KG1 (cell line): ENCODE measurements at regions not wholly inside any gene's neighbourhood (a gene's known extent, or its start where the extent isn't known, plus 50 kb on each side); places are given as distances from the start of the nearest gene placed in this dataset.
"Not testable (repeated sequence)": the region's sequence is repeated elsewhere in the genome, so short reads cannot be mapped to it uniquely, and the experiment has no call there.

Experiments used
- DNase-seq: peaks from one replicate; lab custom pipeline; 2025; lab: John Stamatoyannopoulos, UW

GRCh38 chr3:145557405-145557804 is 603.6 kb downstream of the PLOD2 start:
- DNase-seq = no peak

- no peak for DNase-seq
Observed at GRCh38 chr3:145578471-145578870, 582.5 kb downstream of the PLOD2 start.

- no peak for DNase-seq
Observed at GRCh38 chr3:145581694-145582093, 579.3 kb downstream of the PLOD2 start.

- no peak for DNase-seq
Observed at GRCh38 chr3:145604851-145605250, 556.1 kb downstream of the PLOD2 start.

GRCh38 chr3:145620002-145620401 is 541.0 kb downstream of the PLOD2 start:
- no peak for DNase-seq

GRCh38 chr3:145620486-145620885 is 540.5 kb downstream of the PLOD2 start:
- DNase-seq = no peak

- no peak for DNase-seq
Observed at GRCh38 chr3:145623349-145623748, 537.6 kb downstream of the PLOD2 start.

GRCh38 chr3:145628211-145628610 is 532.8 kb downstream of the PLOD2 start:
- no peak for DNase-seq

GRCh38 chr3:145637105-145637504 is 523.9 kb downstream of the PLOD2 start:
- no peak for DNase-seq

GRCh38 chr3:145639003-145639606 is 521.9 kb downstream of the PLOD2 start:
- DNase-seq = no peak

- no peak for DNase-seq
Observed at GRCh38 chr3:145639875-145640274, 521.1 kb downstream of the PLOD2 start.

- no peak for DNase-seq
Observed at GRCh38 chr3:145648396-145648795, 512.6 kb downstream of the PLOD2 start.

- DNase-seq = no peak
Observed at GRCh38 chr3:145649368-145649887, 511.6 kb downstream of the PLOD2 start.

GRCh38 chr3:145650170-145650569 is 510.8 kb downstream of the PLOD2 start:
- no peak for DNase-seq

GRCh38 chr3:145671121-145671520 is 489.9 kb downstream of the PLOD2 start:
- DNase-seq = no peak

- DNase-seq = no peak
Observed at GRCh38 chr3:145673838-145674237, 487.1 kb downstream of the PLOD2 start.

GRCh38 chr3:145678401-145678800 is 482.6 kb downstream of the PLOD2 start:
- DNase-seq = no peak

- DNase-seq = no peak
Observed at GRCh38 chr3:145681181-145681580, 479.8 kb downstream of the PLOD2 start.

- DNase-seq = not testable (repeated sequence)
Observed at GRCh38 chr3:145687978-145688377, 473.0 kb downstream of the PLOD2 start.

- DNase-seq = no peak
Observed at GRCh38 chr3:145692751-145693150, 468.2 kb downstream of the PLOD2 start.

GRCh38 chr3:145696011-145696410 is 465.0 kb downstream of the PLOD2 start:
- no peak for DNase-seq

- DNase-seq = no peak
Observed at GRCh38 chr3:145698250-145698649, 462.7 kb downstream of the PLOD2 start.

GRCh38 chr3:145698749-145699148 is 462.2 kb downstream of the PLOD2 start:
- no peak for DNase-seq

- no peak for DNase-seq
Observed at GRCh38 chr3:145704020-145704419, 457.0 kb downstream of the PLOD2 start.
